ENCODE measurements at regions not wholly inside any gene's neighbourhood (a gene's known extent, or its start where the extent isn't known, plus 50 kb on each side); places are given as distances from the start of the nearest gene placed in this dataset.

DNA sequence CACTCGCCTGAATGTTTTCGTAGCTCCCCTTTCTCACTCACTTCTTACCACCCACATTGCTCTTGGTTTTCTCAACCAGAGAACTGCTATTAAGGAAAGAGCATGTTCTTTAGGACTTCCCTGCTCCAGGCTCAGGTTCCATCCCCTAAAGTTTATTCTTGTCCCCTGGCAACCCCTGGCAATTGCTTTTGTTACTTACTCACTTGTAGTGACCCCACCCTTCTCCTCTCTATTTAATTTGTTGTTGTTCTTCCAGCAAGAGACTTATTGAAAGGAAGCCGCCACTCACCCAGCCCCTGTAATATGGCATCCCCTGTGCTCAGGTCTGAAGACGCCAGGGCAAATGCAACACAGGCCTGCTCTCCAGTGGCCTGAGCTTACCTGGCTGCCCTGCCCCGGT lies 233.7 kb upstream of the SOX21 start:
- Histone ChIP-seq H3K27ac (ENCODE audit: low read depth, low read length) (no peak overlapping the region), H3K4me1 (ENCODE audit: control insufficient read depth, insufficient read depth, low read length) (peaks cover 14% of the 10 kb centered on the region), H3K9ac (ENCODE audit: low read length) (no peak overlapping the region), H3K9me3 (ENCODE audit: control insufficient read depth, insufficient read depth, low read depth, low read length) (peaks cover 4% of the 10 kb centered on the region; the same call in 1 of the 2 replicates), H3K4me3 (ENCODE audit: low read depth, low read length) (no peak overlapping the region), H3K27me3 (ENCODE audit: control insufficient read depth, insufficient read depth, low read length) (no peaks in the 10 kb centered on the region), H3K36me3 (ENCODE audit: control insufficient read depth, insufficient read depth, low read length) (no peaks in the 10 kb centered on the region)

DNA sequence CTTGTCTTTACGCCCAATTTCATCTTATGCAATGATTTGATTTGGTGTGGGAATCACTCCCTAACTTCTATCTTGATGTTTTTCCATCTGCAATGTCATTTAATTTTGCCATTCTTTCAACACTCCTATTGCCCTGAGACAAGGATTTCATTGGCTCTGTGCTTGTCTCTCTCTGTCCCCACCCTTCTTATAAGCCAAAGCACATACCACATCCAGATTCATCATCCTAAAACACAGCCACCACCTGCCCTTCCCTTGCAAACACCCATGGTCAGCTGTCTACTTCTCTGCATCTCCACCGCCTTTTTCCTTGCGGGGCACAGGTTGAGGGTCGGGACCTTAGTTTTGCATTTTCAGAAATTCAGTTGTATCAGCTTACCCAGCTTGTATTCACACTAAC lies 225.8 kb upstream of the SOX21 start:
- no peak overlapping the region for H3K4me3 ChIP-seq (ENCODE audit: low read depth, low read length)
- no peak overlapping the region for H3K9ac ChIP-seq (ENCODE audit: low read length)
- H3K27me3 ChIP-seq (ENCODE audit: control insufficient read depth, insufficient read depth, low read length): no peaks in the 10 kb centered on the region
- no peaks in the 10 kb centered on the region for H3K4me1 ChIP-seq (ENCODE audit: control insufficient read depth, insufficient read depth, low read length)
- H3K27ac ChIP-seq (ENCODE audit: low read depth, low read length): no peak overlapping the region
- H3K36me3 ChIP-seq (ENCODE audit: control insufficient read depth, insufficient read depth, low read length): no peaks in the 10 kb centered on the region
- H3K9me3 ChIP-seq (ENCODE audit: control insufficient read depth, insufficient read depth, low read depth, low read length): peaks cover 12% of the 10 kb centered on the region

DNA sequence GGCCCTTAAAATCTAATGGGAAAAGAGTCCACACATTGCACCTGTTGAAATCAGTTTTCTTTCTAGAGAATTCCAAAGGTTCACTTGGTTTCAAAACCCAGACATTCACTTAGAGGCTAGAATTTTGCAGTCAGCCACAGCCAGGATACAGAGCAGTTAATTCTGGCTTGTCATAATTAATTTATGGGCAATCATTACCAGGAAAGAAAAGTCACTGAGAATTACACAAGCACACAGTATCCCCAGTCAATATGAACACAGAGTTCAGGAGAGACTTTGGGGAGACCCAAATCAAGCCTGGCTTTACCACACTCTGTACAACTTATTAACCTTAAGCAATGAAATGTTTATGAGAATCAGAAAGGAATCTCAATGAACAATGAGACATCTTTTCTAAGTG lies 224.3 kb upstream of the SOX21 start:
- no peak overlapping the region for H3K9ac ChIP-seq (ENCODE audit: low read length)
- H3K36me3 ChIP-seq (ENCODE audit: control insufficient read depth, insufficient read depth, low read length): no peaks in the 10 kb centered on the region
- peaks cover 13% of the 10 kb centered on the region for H3K9me3 ChIP-seq (ENCODE audit: control insufficient read depth, insufficient read depth, low read depth, low read length)
- no peaks in the 10 kb centered on the region for H3K4me1 ChIP-seq (ENCODE audit: control insufficient read depth, insufficient read depth, low read length)
- no peaks in the 10 kb centered on the region for H3K27me3 ChIP-seq (ENCODE audit: control insufficient read depth, insufficient read depth, low read length)
- H3K4me3 ChIP-seq (ENCODE audit: low read depth, low read length): no peak overlapping the region
- H3K27ac ChIP-seq (ENCODE audit: low read depth, low read length): no peak overlapping the region

- Histone ChIP-seq H3K9ac (ENCODE audit: low read length) (no peak overlapping the region), H3K27ac (ENCODE audit: low read depth, low read length) (no peak overlapping the region), H3K9me3 (ENCODE audit: control insufficient read depth, insufficient read depth, low read depth, low read length) (peaks cover 13% of the 10 kb centered on the region), H3K36me3 (ENCODE audit: control insufficient read depth, insufficient read depth, low read length) (no peaks in the 10 kb centered on the region), H3K4me3 (ENCODE audit: low read depth, low read length) (no peak overlapping the region), H3K27me3 (ENCODE audit: control insufficient read depth, insufficient read depth, low read length) (no peaks in the 10 kb centered on the region), H3K4me1 (ENCODE audit: control insufficient read depth, insufficient read depth, low read length) (no peaks in the 10 kb centered on the region)
Observed at GRCh38 chr13:94933936-94934335, 221.6 kb upstream of the SOX21 start.

DNA sequence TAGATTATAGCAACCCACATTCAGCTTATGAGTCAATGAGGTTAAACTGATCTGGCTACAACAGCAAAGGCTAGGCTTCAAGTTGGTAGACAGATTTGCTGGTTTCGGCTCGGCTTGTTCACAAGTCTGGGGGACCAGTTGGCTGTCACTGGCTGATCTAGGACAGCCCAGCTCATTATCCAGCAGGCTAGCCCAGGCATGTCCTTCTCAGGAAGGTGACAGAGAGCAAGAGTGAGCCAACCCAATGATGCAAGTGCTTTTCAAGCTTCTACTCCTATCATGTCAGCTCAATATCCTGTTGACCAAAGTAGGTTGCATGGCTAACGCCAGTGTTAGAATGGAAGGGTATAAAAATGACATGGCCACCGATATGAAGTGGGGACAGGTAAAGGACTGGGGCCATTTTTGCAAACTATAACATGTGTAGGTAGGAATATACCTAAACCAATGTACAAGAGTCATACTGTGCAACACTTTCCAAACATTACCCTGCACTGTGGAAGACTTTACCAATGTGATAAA lies 220.9 kb upstream of the SOX21 start:
- Histone ChIP-seq H3K9ac (ENCODE audit: low read length) (no peak overlapping the region), H3K4me3 (ENCODE audit: low read depth, low read length) (no peak overlapping the region), H3K9me3 (ENCODE audit: control insufficient read depth, insufficient read depth, low read depth, low read length) (peaks cover 13% of the 10 kb centered on the region), H3K36me3 (ENCODE audit: control insufficient read depth, insufficient read depth, low read length) (no peaks in the 10 kb centered on the region), H3K27ac (ENCODE audit: low read depth, low read length) (no peak overlapping the region), H3K27me3 (ENCODE audit: control insufficient read depth, insufficient read depth, low read length) (no peaks in the 10 kb centered on the region), H3K4me1 (ENCODE audit: control insufficient read depth, insufficient read depth, low read length) (no peaks in the 10 kb centered on the region)

DNA sequence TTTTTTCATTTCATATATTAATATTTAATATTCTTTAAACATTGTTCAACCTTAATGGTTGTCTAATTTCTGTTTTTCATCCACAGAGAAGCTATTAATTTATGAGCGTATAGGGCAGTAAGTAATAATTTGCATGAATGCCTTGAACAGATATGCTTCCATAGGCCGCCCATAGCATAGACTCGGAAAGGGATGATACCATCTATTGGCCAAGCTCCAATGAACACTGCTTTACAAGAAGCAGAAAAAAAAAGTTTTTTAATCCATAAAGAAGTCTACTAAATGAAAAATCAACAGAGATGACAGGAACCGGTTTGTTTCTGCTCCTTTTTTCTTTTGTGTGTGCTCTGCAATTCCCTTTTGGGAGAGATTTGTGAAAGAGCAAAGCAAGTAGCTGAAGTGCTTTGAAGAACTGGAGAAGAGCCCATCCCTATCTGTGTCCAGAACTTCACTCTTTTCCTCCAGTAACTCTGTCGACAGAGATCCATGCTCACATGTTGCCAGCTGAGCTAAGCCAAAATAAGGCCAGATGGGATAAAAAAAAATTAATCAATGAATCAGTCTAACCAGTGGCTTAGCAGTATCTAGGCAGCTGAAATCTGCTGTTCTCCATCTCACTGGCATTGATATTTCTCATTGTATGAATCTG lies 215.9 kb upstream of the SOX21 start:
- Histone ChIP-seq H3K4me3 (ENCODE audit: low read depth, low read length) (no peak overlapping the region), H3K27me3 (ENCODE audit: control insufficient read depth, insufficient read depth, low read length) (no peaks in the 10 kb centered on the region), H3K9ac (ENCODE audit: low read length) (no peak overlapping the region)

DNA sequence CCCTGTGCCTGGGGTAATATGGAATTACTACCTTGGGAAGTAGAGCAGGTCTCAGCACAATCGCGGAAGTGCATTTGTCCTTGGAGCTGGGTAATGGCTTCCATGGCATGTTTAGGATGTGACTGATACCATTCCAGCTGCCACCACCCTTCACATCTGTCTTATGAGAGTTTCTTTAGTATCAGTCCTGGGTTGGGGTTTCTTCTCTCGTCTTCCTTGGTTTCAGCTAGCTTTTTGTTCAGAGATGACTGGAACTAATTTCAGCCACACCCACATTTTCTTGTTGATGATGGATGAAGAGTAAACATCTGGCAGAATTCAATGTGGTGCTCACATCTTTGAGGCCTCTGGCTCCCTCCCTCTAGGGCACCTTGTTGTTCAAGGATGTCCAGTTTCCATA lies 212.9 kb upstream of the SOX21 start:
- peaks cover 12% of the 10 kb centered on the region for H3K4me1 ChIP-seq (ENCODE audit: control insufficient read depth, insufficient read depth, low read length)
- no peak overlapping the region for H3K9ac ChIP-seq (ENCODE audit: low read length)
- no peak overlapping the region for H3K4me3 ChIP-seq (ENCODE audit: low read depth, low read length)
- H3K36me3 ChIP-seq (ENCODE audit: control insufficient read depth, insufficient read depth, low read length): no peaks in the 10 kb centered on the region
- H3K27me3 ChIP-seq (ENCODE audit: control insufficient read depth, insufficient read depth, low read length): no peaks in the 10 kb centered on the region
- no peak overlapping the region for H3K27ac ChIP-seq (ENCODE audit: low read depth, low read length)
- no peaks in the 10 kb centered on the region for H3K9me3 ChIP-seq (ENCODE audit: control insufficient read depth, insufficient read depth, low read depth, low read length)

More for the DNA sequence above, 215.9 kb upstream of the SOX21 start:
- peaks cover 6% of the 10 kb centered on the region for H3K9me3 ChIP-seq (ENCODE audit: control insufficient read depth, insufficient read depth, low read depth, low read length)
- no peaks in the 10 kb centered on the region for H3K36me3 ChIP-seq (ENCODE audit: control insufficient read depth, insufficient read depth, low read length)
- H3K27ac ChIP-seq (ENCODE audit: low read depth, low read length): no peak overlapping the region
- no peaks in the 10 kb centered on the region for H3K4me1 ChIP-seq (ENCODE audit: control insufficient read depth, insufficient read depth, low read length)

DNA sequence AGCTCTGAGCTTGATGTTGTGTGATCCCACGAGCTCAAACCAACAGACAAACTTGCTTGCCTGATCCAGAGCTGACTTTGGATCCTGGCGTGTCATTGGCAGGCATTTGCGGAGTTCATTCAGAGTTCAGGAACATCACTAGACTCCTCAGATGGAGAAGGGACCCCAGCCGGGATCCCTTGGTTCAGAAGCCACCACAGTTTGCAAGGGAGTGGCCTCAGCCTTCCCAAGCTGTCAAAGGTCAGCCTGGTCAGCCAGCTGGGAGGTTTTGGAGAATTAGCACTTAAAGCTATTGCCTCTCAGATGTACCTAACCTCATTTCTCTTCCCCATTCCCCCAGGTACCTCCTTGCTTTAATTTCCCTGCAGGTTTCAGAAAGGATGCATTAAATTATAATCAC lies 208.8 kb upstream of the SOX21 start:
- H3K27me3 ChIP-seq (ENCODE audit: control insufficient read depth, insufficient read depth, low read length): no peaks in the 10 kb centered on the region
- H3K4me3 ChIP-seq (ENCODE audit: low read depth, low read length): no peak overlapping the region

GRCh38 chr13:94920578-94920977 lies 208.2 kb upstream of the SOX21 start:
- H3K27me3 ChIP-seq (ENCODE audit: control insufficient read depth, insufficient read depth, low read length): no peaks in the 10 kb centered on the region

More for the DNA sequence above, 208.8 kb upstream of the SOX21 start:
- Histone ChIP-seq H3K4me1 (ENCODE audit: control insufficient read depth, insufficient read depth, low read length) (peaks cover 17% of the 10 kb centered on the region), H3K27ac (ENCODE audit: low read depth, low read length) (no peak overlapping the region), H3K36me3 (ENCODE audit: control insufficient read depth, insufficient read depth, low read length) (no peaks in the 10 kb centered on the region), H3K9ac (ENCODE audit: low read length) (no peak overlapping the region), H3K9me3 (ENCODE audit: control insufficient read depth, insufficient read depth, low read depth, low read length) (no peaks in the 10 kb centered on the region)

GRCh38 chr13:94917824-94918223 lies 205.5 kb upstream of the SOX21 start:
- Histone ChIP-seq H3K27me3 (ENCODE audit: control insufficient read depth, insufficient read depth, low read length) (no peaks in the 10 kb centered on the region), H3K9ac (ENCODE audit: low read length) (no peak overlapping the region), H3K4me1 (ENCODE audit: control insufficient read depth, insufficient read depth, low read length) (peaks cover 17% of the 10 kb centered on the region), H3K36me3 (ENCODE audit: control insufficient read depth, insufficient read depth, low read length) (no peaks in the 10 kb centered on the region), H3K9me3 (ENCODE audit: control insufficient read depth, insufficient read depth, low read depth, low read length) (no peaks in the 10 kb centered on the region), H3K27ac (ENCODE audit: low read depth, low read length) (no peak overlapping the region), H3K4me3 (ENCODE audit: low read depth, low read length) (no peak overlapping the region)

More at GRCh38 chr13:94920578-94920977, 208.2 kb upstream of the SOX21 start:
- peaks cover 17% of the 10 kb centered on the region for H3K4me1 ChIP-seq (ENCODE audit: control insufficient read depth, insufficient read depth, low read length)
- H3K9me3 ChIP-seq (ENCODE audit: control insufficient read depth, insufficient read depth, low read depth, low read length): no peaks in the 10 kb centered on the region
- no peaks in the 10 kb centered on the region for H3K36me3 ChIP-seq (ENCODE audit: control insufficient read depth, insufficient read depth, low read length)
- H3K27ac ChIP-seq (ENCODE audit: low read depth, low read length): no peak overlapping the region
- no peak overlapping the region for H3K9ac ChIP-seq (ENCODE audit: low read length)
- no peak overlapping the region for H3K4me3 ChIP-seq (ENCODE audit: low read depth, low read length)

DNA sequence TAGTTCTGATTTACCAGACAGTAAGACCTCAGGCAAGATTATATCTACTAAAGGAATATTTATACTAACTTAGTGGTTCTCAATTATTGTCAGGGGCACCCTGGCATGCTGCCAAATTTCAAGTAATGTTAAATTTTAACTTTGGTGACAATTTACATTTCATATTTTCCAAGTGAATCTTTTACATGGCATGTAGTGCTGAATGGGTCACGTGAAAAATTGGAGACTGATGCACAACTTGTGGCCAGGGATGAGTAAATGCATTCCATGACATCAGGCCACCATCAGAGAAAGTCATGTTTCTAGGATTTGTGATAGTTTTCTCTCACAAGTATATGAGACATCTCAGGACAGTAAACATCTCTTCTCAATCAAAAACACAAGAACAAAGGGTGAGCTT lies 202.6 kb upstream of the SOX21 start:
- H3K4me3 ChIP-seq (ENCODE audit: low read depth, low read length): no peak overlapping the region
- no peak overlapping the region for H3K9ac ChIP-seq (ENCODE audit: low read length)
- H3K27me3 ChIP-seq (ENCODE audit: control insufficient read depth, insufficient read depth, low read length): no peaks in the 10 kb centered on the region
- no peak overlapping the region for H3K27ac ChIP-seq (ENCODE audit: low read depth, low read length)
- H3K4me1 ChIP-seq (ENCODE audit: control insufficient read depth, insufficient read depth, low read length): peaks cover 2% of the 10 kb centered on the region; the same call in 1 of the 2 replicates
- no peaks in the 10 kb centered on the region for H3K9me3 ChIP-seq (ENCODE audit: control insufficient read depth, insufficient read depth, low read depth, low read length)
- no peaks in the 10 kb centered on the region for H3K36me3 ChIP-seq (ENCODE audit: control insufficient read depth, insufficient read depth, low read length)

All from HUES6 (cell line).